ENCODE measurements at regions not wholly inside any gene's neighbourhood (a gene's known extent, or its start where the extent isn't known, plus 50 kb on each side); places are given as distances from the start of the nearest gene placed in this dataset.
"Not testable (repeated sequence)": the region's sequence is repeated elsewhere in the genome, so short reads cannot be mapped to it uniquely, and the experiment has no call there.

DNA sequence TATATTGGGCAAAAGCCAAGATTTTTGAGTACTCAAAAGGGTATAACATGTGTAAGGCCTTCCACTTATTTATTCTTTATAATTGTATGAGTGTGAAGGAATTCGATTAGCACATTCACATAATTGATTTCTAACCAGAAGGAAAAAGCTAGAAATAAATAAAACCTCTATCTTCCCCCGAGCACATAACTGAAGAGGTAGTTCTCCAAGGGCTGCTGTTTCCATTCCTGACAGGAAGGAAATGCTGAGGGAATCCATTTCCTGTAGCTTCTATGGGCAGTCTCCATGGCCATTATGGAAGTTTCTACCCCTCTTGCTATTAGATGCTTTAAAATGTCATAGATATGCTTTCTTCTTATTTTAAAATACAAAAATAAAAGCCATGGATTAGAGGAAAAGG, 70.5 kb upstream of the ABCB5 start:
- no peak overlapping the region for H3K27ac ChIP-seq
- no peak overlapping the region for H3K4me3 ChIP-seq
- TF ChIP-seq EZH2phosphoT487 (IDR thresholded peaks at IDR 0.05; ENCODE audit: low read depth, severe bottlenecking, unreplicated experiment), result no peak
- TF ChIP-seq, protein P1, sequence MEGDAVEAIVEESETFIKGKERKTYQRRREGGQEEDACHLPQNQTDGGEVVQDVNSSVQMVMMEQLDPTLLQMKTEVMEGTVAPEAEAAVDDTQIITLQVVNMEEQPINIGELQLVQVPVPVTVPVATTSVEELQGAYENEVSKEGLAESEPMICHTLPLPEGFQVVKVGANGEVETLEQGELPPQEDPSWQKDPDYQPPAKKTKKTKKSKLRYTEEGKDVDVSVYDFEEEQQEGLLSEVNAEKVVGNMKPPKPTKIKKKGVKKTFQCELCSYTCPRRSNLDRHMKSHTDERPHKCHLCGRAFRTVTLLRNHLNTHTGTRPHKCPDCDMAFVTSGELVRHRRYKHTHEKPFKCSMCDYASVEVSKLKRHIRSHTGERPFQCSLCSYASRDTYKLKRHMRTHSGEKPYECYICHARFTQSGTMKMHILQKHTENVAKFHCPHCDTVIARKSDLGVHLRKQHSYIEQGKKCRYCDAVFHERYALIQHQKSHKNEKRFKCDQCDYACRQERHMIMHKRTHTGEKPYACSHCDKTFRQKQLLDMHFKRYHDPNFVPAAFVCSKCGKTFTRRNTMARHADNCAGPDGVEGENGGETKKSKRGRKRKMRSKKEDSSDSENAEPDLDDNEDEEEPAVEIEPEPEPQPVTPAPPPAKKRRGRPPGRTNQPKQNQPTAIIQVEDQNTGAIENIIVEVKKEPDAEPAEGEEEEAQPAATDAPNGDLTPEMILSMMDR (IDR thresholded peaks at IDR 0.05; ENCODE audit: poor library complexity), result no peak
- TF ChIP-seq EZH2 (IDR thresholded peaks at IDR 0.05; ENCODE audit: borderline replicate concordance), result no peak
- H3K9me3 ChIP-seq (ENCODE audit: low read depth), result no peaks in the 10 kb centered on the region
- H3K9me2 ChIP-seq (replicated peaks; ENCODE audit: insufficient read depth), result no peaks in the 10 kb centered on the region
- H3K79me2 ChIP-seq, result no peaks in the 10 kb centered on the region
- no peaks in the 10 kb centered on the region for H3K27me3 ChIP-seq
- no peaks in the 10 kb centered on the region for H3K4me1 ChIP-seq (ENCODE audit: insufficient read depth)
- DNase-seq (ENCODE audit: low spot score), result no peak
- H4K20me1 ChIP-seq (ENCODE audit: insufficient read depth, poor library complexity, severe bottlenecking), result no peaks in the 10 kb centered on the region
- no peaks in the 10 kb centered on the region for H3K36me3 ChIP-seq (replicated peaks; ENCODE audit: insufficient read depth, low read depth)
- WGBS (ENCODE audit: low lambda C conversion rate, missing lambda C conversion rate), result 91% methylated on average over 2 of the region's 2 CpGs
- H3K4me2 ChIP-seq, result no peak overlapping the region
- no peak overlapping the region for H2AFZ ChIP-seq

DNA sequence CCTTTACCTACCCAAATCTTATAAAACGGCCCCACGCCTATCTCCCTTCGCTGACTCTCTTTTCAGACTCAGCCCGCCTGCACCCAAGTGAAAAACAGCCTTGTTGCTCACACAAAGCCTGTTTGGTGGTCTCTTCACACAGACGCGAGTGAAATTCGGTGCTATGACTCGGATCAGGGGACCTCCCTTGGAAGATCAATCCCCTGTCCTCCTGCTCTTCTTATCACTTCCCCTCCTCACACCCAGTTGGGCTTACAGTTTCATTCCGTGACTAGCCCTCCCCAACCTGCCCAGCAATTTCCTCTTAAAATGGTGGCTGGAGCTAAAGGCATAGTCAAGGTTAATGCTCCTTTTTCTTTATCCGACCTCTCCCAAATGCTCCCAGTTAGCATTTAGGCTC, 68.5 kb upstream of the ABCB5 start:
- not testable (repeated sequence) for H4K20me1 ChIP-seq (ENCODE audit: insufficient read depth, poor library complexity, severe bottlenecking); H2AFZ ChIP-seq; H3K4me2 ChIP-seq; H3K27me3 ChIP-seq; H3K79me2 ChIP-seq; DNase-seq (ENCODE audit: low spot score); H3K27ac ChIP-seq; H3K9me3 ChIP-seq (ENCODE audit: low read depth); H3K36me3 ChIP-seq (replicated peaks; ENCODE audit: insufficient read depth, low read depth); H3K4me3 ChIP-seq; H3K4me1 ChIP-seq (ENCODE audit: insufficient read depth); H3K9me2 ChIP-seq (replicated peaks; ENCODE audit: insufficient read depth)
- 91% methylated on average over 10 of the region's 10 CpGs for WGBS (ENCODE audit: low lambda C conversion rate, missing lambda C conversion rate)

DNA sequence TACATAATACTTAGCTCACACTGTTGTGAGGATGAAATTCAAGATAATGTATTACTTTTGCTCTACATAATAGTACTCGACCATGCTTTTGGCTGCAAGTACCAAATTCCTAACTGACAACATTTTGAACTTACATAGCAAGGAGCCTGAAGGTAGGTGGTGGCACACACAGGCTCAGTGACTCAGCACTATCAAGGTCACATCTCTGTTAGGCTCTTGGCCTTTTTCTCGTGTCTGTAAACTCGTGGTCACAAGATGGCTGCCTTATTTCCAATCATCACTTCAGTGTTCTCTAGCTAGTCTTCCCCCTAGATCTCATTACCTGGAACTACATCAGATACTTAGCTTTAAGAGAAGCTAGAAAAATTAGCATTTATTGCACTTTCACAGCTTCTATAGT, 61.4 kb upstream of the ABCB5 start:
- Histone ChIP-seq H3K27ac (no peak overlapping the region), H2AFZ (no peak overlapping the region), H3K9me3 (ENCODE audit: low read depth) (no peaks in the 10 kb centered on the region), H3K4me3 (no peak overlapping the region), H3K79me2 (no peaks in the 10 kb centered on the region), H3K4me2 (no peak overlapping the region), H3K9me2 (replicated peaks; ENCODE audit: insufficient read depth) (no peaks in the 10 kb centered on the region), H3K36me3 (replicated peaks; ENCODE audit: insufficient read depth, low read depth) (no peaks in the 10 kb centered on the region), H3K4me1 (ENCODE audit: insufficient read depth) (no peaks in the 10 kb centered on the region), H4K20me1 (ENCODE audit: insufficient read depth, poor library complexity, severe bottlenecking) (no peaks in the 10 kb centered on the region), H3K27me3 (no peaks in the 10 kb centered on the region)
- no peak for TF ChIP-seq EZH2phosphoT487 (IDR thresholded peaks at IDR 0.05; ENCODE audit: low read depth, severe bottlenecking, unreplicated experiment)
- TF ChIP-seq EZH2 (IDR thresholded peaks at IDR 0.05; ENCODE audit: borderline replicate concordance), result no peak
- TF ChIP-seq, protein P1 (IDR thresholded peaks at IDR 0.05; ENCODE audit: poor library complexity), result no peak
- DNase-seq (ENCODE audit: low spot score), result no peak
- 95% methylated on average over 3 of the region's 3 CpGs for WGBS (ENCODE audit: low lambda C conversion rate, missing lambda C conversion rate)

DNA sequence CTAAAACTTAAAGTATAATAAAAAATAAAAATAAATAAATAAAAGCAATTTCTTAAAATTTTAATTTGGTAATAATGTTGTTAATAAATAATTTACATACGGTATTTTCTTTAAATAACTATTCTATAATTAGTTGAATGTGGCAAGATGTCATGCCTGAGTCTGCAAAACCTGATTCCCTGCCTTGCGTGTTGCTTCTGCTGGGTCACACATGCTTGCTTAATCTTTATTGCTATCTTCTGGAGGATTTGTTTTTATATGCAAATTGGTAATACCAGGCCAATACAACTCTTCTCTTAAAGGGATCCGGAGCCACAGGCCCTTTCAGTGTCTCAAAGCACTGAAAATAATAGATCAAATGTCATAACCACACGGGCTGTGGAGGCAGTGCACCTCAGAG, 59.4 kb upstream of the ABCB5 start:
- no peak for DNase-seq (ENCODE audit: low spot score)
- no peaks in the 10 kb centered on the region for H4K20me1 ChIP-seq (ENCODE audit: insufficient read depth, poor library complexity, severe bottlenecking)
- no peaks in the 10 kb centered on the region for H3K36me3 ChIP-seq (replicated peaks; ENCODE audit: insufficient read depth, low read depth)
- no peak overlapping the region for H3K4me3 ChIP-seq
- no peaks in the 10 kb centered on the region for H3K27me3 ChIP-seq
- H3K4me2 ChIP-seq, result no peak overlapping the region
- no peaks in the 10 kb centered on the region for H3K9me2 ChIP-seq (replicated peaks; ENCODE audit: insufficient read depth)
- no peak for TF ChIP-seq EZH2 (IDR thresholded peaks at IDR 0.05; ENCODE audit: borderline replicate concordance)
- no peak overlapping the region for H3K27ac ChIP-seq
- 88% methylated on average over 4 of the region's 4 CpGs for WGBS (ENCODE audit: low lambda C conversion rate, missing lambda C conversion rate)
- no peaks in the 10 kb centered on the region for H3K9me3 ChIP-seq (ENCODE audit: low read depth)
- no peaks in the 10 kb centered on the region for H3K79me2 ChIP-seq
- H2AFZ ChIP-seq, result no peak overlapping the region
- H3K4me1 ChIP-seq (ENCODE audit: insufficient read depth), result no peaks in the 10 kb centered on the region

DNA sequence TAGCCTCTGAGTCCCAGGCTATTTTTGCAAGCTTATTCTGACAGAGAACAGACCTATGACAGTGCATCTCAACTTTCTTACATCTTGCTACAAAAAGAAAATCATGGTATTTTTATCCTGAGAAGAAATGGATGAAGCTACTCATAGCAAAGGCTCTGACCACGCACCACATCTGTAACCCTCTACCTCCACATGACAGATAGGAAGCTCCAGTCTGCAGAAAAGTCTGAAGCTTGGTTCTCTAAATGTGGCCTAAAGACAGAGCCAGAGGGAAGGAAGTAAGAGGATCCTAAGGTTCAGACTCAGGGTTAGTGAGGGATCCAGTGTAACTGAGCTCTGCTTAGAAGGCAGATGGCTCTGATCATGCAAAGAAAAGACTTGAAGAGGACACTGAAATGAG, 58.4 kb upstream of the ABCB5 start:
- Histone ChIP-seq H3K4me3 (no peak overlapping the region), H3K4me2 (no peak overlapping the region), H3K9me3 (ENCODE audit: low read depth) (no peaks in the 10 kb centered on the region), H3K36me3 (replicated peaks; ENCODE audit: insufficient read depth, low read depth) (no peaks in the 10 kb centered on the region), H2AFZ (no peak overlapping the region), H3K27me3 (no peaks in the 10 kb centered on the region), H3K79me2 (no peaks in the 10 kb centered on the region), H3K4me1 (ENCODE audit: insufficient read depth) (no peaks in the 10 kb centered on the region), H4K20me1 (ENCODE audit: insufficient read depth, poor library complexity, severe bottlenecking) (no peaks in the 10 kb centered on the region), H3K9me2 (replicated peaks; ENCODE audit: insufficient read depth) (no peaks in the 10 kb centered on the region), H3K27ac (no peak overlapping the region)
- TF ChIP-seq EZH2 (IDR thresholded peaks at IDR 0.05; ENCODE audit: borderline replicate concordance) (no peak), EZH2phosphoT487 (IDR thresholded peaks at IDR 0.05; ENCODE audit: low read depth, severe bottlenecking, unreplicated experiment) (no peak)
- TF ChIP-seq, protein P1 (IDR thresholded peaks at IDR 0.05; ENCODE audit: poor library complexity), result no peak
- DNase-seq (ENCODE audit: low spot score), result no peak
- 83% methylated on average over 1 of the region's 1 CpG for WGBS (ENCODE audit: low lambda C conversion rate, missing lambda C conversion rate)

Measured in hepatocyte (in vitro differentiated cells).